SHP77 (cell line): ENCODE measurements at regions not wholly inside any gene's neighbourhood (a gene's known extent, or its start where the extent isn't known, plus 50 kb on each side); places are given as distances from the start of the nearest gene placed in this dataset.

Experiments used
- DNase-seq, 2 experiments: peaks; one replicate each; lab custom pipeline; 2025; lab: John Stamatoyannopoulos, UW

- DNase-seq: no peak
Measured at GRCh38 chr6:166693880-166694279, 66.8 kb upstream of the RPS6KA2 start.

- no peak for DNase-seq
Measured at GRCh38 chr6:166692723-166693302, 65.8 kb upstream of the RPS6KA2 start.

DNA sequence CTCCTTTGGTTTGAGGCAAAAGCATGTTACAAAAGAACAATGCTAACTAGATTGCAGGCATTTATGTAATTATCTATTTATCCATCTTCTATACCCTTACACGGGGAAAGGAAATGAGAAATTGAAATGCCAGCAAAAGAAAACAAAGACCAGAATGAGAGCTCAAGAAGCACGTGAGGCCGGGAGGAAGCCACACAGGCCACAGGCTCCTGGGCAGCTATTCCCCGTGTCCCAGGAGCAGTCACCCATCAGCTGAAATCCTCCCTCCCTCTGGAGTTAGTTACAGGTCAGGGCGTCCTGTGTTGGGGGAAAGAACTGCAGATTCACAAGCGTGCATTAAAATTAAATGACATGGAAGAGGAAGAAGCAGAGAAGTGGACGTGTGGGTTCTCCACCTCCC, 64.7 kb upstream of the RPS6KA2 start:
- no peak for DNase-seq

GRCh38 chr6:166691199-166691598, 64.1 kb upstream of the RPS6KA2 start:
- no peak for DNase-seq

GRCh38 chr6:166689687-166690086, 62.6 kb upstream of the RPS6KA2 start:
- no peak for DNase-seq

DNA sequence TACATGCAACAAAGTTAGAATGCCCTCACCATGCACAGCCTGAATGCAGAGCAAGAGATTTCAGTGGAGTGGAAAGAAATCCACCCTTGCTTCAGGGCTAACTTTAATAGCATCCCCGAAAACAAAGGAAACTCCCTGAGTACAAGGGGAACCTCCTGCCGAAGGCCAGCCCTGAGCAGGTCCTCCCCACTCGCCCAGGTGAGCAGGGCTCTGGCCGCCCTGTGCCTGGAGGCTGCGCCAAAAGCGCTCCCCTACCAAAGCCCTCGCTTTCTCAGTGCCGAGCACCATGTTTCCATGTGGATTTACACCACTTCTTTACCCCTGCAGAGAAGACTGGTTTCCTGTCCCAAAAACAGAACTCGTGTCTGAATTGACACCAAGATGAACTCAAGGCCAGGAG, 61.9 kb upstream of the RPS6KA2 start:
- DNase-seq: no peak

GRCh38 chr6:166687879-166688205, 60.8 kb upstream of the RPS6KA2 start:
- no peak for DNase-seq

DNA sequence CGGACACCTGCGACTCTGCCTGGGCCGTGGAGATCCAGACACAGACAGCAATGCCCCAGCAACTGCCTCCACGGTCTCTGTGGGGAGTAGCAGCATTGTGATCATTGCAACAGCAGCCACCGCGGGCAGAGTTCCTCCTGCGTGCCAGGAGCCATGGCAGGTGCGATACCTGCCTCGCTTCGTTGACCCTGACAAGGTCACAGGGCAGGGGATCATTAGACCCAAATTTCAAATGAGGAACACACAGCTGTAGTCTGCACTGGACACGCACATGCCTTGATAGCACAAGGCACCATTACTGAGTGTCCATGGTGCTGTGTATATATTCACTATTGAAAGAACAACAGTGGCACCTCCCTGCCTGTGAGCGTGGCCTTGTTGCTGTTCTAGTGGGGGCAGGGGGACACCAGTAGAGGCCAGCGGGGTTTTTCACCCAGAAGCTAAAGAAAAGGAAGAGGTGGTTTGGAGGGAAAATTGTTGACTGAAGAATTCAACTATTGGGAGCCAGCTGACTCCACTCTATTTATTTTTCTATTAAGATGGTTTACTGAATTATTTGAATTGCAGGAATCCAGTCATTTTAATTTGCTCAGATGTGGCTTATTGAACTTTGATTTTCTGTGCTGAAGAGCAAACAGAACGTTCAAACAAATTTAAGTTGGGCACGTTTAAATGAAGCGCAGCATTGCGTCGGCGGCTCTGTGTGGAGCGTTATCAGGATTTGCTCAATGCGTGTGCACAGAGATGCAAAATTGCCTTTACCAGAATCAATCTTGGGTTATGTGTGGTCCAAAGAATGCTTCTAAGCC, 60.2 kb upstream of the RPS6KA2 start:
- DNase-seq: no peak

DNA sequence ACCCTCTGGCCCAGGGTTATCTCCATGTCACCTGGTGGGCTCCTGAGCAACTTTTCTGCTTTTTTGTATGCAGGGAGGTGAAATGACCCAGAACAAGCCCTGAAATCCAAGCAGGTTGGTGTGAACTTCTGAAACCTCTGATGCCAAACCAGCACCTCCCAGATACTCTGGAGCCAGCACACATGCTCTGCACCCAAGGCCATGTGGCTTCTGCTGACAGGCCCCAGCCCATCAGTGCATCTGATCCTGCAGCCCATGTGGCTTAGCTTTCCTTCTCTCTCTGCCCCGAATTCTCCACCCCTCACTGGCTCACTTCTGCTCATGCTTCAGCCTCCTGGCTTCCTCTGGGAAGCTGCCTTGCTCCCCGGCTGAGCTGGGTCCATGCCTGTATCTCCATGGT, 59.3 kb upstream of the RPS6KA2 start:
- DNase-seq: no peak

GRCh38 chr6:166684866-166685265, 57.8 kb upstream of the RPS6KA2 start:
- no peak for DNase-seq

- no peak for DNase-seq
Measured at GRCh38 chr6:166684170-166684569, 57.1 kb upstream of the RPS6KA2 start.

DNA sequence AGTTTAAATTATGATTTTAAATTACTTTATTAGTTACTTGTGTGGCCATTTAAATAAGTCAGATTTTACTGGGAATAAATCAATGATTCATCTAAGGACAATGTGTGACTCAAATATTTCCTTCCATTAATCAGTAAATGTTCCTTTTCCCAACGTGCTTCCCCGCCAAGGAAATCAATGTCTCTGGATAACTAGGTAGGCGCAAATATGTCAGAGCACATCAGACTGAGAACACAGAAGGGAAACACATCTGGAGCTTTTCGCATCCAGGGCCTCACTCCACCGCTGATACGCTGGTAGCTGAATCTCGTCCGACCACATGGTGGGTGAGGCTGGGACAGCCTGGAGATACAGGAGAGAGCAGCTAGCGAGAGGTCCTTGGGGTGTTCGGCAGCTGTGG, 56.4 kb upstream of the RPS6KA2 start:
- no peak for DNase-seq

DNA sequence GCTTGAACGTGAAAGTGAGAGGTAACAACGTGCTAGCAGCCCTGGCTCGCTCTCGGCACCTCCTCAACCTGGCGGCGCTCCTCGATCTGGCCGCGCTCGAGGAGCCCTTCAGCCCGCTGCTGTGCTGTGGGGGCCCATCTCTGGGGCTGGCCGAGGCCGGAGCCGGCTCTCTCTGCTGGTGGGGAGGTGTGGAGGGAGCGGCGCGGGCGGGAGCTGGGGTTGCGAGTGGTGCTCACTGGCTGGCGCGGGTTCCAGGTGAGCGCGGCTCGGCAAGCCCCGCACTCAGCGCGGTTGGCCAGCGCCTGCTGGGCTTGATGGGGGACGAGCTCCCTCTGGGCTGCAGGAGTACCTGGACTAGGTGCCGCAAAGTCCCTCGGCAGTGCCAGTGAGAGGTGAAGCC, 52.5 kb upstream of the RPS6KA2 start:
- no peak for DNase-seq

DNA sequence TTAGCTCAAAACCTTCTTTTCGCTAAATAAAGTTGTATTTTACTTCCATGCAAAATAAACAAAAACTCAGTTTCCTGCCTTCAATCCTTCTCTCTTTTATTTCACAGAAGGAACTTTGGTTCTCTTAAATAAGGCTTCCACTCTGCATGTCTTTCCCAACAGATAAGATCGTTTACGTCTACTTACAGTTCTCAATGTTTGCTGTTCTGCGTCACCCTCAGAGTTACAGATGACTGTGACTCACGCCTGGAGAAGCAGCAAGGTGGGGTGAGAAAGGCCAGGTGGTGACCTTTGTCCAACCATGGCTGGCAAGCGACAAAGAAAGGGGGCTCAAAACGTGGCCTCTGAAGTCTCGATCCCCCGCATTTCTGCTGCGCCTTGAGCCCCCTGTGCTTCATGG, 51.4 kb upstream of the RPS6KA2 start:
- no peak for DNase-seq

GRCh38 chr6:166677941-166678340, 50.9 kb upstream of the RPS6KA2 start:
- no peak for DNase-seq
